ENCODE measurements at regions not wholly inside any gene's neighbourhood (a gene's known extent, or its start where the extent isn't known, plus 50 kb on each side); places are given as distances from the start of the nearest gene placed in this dataset.

DNA sequence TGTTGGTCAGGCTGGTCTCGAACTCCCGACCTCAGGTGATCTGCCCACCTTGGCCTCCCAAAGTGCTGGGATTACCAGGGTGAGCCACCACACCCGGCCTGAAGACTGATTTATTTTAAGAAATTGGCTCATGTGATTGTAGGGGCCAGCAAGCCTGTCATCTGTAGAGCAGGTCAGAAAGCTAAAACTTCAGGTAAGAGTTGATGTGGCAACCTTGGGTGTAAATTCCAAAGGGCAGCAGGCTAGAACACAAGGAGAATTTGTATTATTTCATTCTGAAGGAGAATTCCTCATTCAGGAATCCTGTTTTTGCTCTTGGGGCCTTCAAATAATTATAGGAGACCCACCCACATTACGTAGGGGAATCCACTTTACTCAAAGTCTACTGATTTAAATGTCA is 728.7 kb downstream of the LTN1 start:
- TF ChIP-seq POLR2A (IDR thresholded peaks at IDR 0.05), result no peak
- TF ChIP-seq, protein P1, sequence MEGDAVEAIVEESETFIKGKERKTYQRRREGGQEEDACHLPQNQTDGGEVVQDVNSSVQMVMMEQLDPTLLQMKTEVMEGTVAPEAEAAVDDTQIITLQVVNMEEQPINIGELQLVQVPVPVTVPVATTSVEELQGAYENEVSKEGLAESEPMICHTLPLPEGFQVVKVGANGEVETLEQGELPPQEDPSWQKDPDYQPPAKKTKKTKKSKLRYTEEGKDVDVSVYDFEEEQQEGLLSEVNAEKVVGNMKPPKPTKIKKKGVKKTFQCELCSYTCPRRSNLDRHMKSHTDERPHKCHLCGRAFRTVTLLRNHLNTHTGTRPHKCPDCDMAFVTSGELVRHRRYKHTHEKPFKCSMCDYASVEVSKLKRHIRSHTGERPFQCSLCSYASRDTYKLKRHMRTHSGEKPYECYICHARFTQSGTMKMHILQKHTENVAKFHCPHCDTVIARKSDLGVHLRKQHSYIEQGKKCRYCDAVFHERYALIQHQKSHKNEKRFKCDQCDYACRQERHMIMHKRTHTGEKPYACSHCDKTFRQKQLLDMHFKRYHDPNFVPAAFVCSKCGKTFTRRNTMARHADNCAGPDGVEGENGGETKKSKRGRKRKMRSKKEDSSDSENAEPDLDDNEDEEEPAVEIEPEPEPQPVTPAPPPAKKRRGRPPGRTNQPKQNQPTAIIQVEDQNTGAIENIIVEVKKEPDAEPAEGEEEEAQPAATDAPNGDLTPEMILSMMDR (IDR thresholded peaks at IDR 0.05), result no peak
- intact Hi-C loops (cut with DNase I; ENCODE audit: low total_unique reads), result no loop called here
- peaks cover 0 to 4% of the 10 kb centered on the region in 2 donors for H3K4me1 ChIP-seq
- H3K4me3 ChIP-seq, result no peak overlapping the region
- DNase-seq, result no peak
- no peaks in the 10 kb centered on the region for H3K27me3 ChIP-seq
- no peak overlapping the region for H3K27ac ChIP-seq
- no peaks in the 10 kb centered on the region for H3K9me3 ChIP-seq
- H3K36me3 ChIP-seq, result no peaks in the 10 kb centered on the region

DNA sequence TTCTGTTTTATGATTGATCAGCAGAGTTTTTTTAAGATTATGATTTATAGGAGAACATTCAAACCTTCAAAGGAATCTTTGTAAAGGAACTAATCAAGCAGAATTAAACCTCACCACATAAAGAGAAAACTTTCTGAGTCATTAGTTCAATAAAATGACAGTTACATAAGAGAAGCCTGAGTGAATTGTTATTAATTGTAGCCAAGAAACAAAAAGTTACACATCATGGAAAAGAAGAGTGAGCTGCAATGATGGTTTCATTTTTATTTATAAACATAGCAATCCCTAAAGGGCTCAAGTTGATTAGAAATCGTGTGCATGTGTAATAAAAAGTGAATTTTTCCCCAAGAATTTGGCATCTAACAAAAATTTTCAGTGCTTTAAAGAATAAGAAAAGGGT is 731.4 kb downstream of the LTN1 start:
- intact Hi-C loops (cut with DNase I; ENCODE audit: low total_unique reads), result no loop called here
- peak overlapping the region in 1 of 2 donors; percentile 16 for H3K27ac ChIP-seq
- no peaks in the 10 kb centered on the region for H3K9me3 ChIP-seq
- DNase-seq, result no peak
- no peaks in the 10 kb centered on the region for H3K36me3 ChIP-seq
- TF ChIP-seq POLR2A (IDR thresholded peaks at IDR 0.05), result no peak
- TF ChIP-seq, protein P1 (IDR thresholded peaks at IDR 0.05), result no peak
- no peaks in the 10 kb centered on the region for H3K27me3 ChIP-seq
- no peak overlapping the region for H3K4me3 ChIP-seq
- peaks cover 0 to 4% of the 10 kb centered on the region in 2 donors for H3K4me1 ChIP-seq

DNA sequence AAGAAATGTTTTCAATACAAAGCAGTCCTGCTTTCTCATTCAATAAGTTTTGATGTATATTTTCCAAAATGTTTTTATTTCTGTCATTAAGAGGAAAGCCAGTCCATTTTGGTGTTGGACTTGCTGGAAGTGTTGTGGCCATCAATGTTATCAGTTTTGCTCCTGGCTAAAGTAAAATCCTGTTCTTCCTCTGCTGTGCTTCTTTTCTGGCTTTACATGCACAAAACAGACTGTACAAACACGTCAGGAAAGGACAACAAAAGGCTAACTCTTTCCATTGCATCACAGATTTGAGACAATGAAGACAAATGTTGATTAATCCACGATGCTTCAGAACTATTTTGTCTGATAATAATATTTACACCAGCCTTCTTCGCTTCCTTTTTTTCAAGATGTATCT is 735.4 kb downstream of the LTN1 start:
- Histone ChIP-seq H3K4me1 (peaks cover 0 to 4% of the 10 kb centered on the region in 2 donors), H3K4me3 (no peak overlapping the region), H3K27me3 (no peaks in the 10 kb centered on the region), H3K36me3 (no peaks in the 10 kb centered on the region), H3K9me3 (no peaks in the 10 kb centered on the region), H3K27ac (peak overlapping the region; percentile 56 to 82)
- TF ChIP-seq, protein P1 (IDR thresholded peaks at IDR 0.05), result no peak
- TF ChIP-seq POLR2A (IDR thresholded peaks at IDR 0.05), result no peak
- no peak for DNase-seq
- intact Hi-C loops (cut with DNase I; ENCODE audit: low total_unique reads), result no loop called here

DNA sequence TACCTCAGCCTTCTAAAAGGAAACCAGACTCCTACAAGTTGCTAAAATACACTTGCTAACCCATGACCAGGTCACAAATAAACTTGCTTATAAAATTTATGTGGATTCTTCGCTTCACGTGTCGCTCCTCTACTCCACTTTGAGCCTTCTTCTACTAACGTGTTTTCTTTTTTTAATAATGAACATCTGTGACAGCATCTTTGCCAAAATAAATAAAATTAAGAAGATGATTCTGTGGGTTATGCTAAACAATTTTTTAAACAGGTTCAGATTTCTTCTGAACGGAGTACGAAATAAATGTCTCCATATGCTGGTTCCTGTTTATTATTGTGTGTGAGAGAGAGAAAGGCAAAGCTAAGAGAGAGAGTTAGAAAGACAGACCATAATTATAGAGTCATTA is 735.8 kb downstream of the LTN1 start:
- intact Hi-C loops (cut with DNase I; ENCODE audit: low total_unique reads), result no loop called here
- DNase-seq, result no peak
- H3K4me1 ChIP-seq, result peaks cover 0 to 4% of the 10 kb centered on the region in 2 donors
- no peaks in the 10 kb centered on the region for H3K9me3 ChIP-seq
- H3K27ac ChIP-seq, result peak overlapping the region; percentile 56 to 82
- TF ChIP-seq POLR2A (IDR thresholded peaks at IDR 0.05), result no peak
- TF ChIP-seq, protein P1 (IDR thresholded peaks at IDR 0.05), result no peak
- no peaks in the 10 kb centered on the region for H3K36me3 ChIP-seq
- H3K27me3 ChIP-seq, result no peaks in the 10 kb centered on the region
- no peak overlapping the region for H3K4me3 ChIP-seq

DNA sequence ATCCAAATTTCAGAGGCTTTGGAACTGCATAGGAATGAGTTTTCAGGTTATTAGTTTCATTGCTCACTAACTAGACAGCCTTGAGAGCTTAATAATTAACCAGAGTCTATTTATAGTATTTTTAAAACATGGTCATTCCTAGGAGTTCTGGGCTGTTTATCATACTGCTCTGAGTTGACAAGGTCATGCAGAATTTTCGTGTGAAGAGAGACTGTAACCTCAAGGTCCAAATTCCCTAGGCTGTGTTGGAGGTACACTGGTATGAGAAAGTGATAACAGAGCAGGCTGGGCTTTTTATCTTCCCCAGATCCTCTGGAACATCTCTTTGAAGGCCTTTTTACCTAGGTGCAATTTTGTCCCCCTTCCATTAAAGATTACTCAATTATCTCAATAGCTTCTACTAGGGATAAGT is 736.3 kb downstream of the LTN1 start:
- peaks cover 0 to 4% of the 10 kb centered on the region in 2 donors for H3K4me1 ChIP-seq
- no peak for DNase-seq
- H3K27me3 ChIP-seq, result no peaks in the 10 kb centered on the region
- intact Hi-C loops (cut with DNase I; ENCODE audit: low total_unique reads), result no loop called here
- H3K9me3 ChIP-seq, result no peaks in the 10 kb centered on the region
- H3K36me3 ChIP-seq, result no peaks in the 10 kb centered on the region
- H3K27ac ChIP-seq, result peak overlapping the region; percentile 56 to 82
- no peak overlapping the region for H3K4me3 ChIP-seq
- TF ChIP-seq, protein P1 (IDR thresholded peaks at IDR 0.05), result no peak
- TF ChIP-seq POLR2A (IDR thresholded peaks at IDR 0.05), result no peak

Measured in uterus (tissue), 3 donors.